H7 (cell line): ENCODE measurements at regions not wholly inside any gene's neighbourhood (a gene's known extent, or its start where the extent isn't known, plus 50 kb on each side); places are given as distances from the start of the nearest gene placed in this dataset.
"Not testable (repeated sequence)": the region's sequence is repeated elsewhere in the genome, so short reads cannot be mapped to it uniquely, and the experiment has no call there.

Experiments
- DNase-seq: peaks from one replicate; pipeline ENCODE4 v3.0.0; 2012
- H3K27me3 ChIP-seq: 2 replicates; pipeline ENCODE4 v1.6.0; 2011; ENCODE audit warnings: mild to moderate bottlenecking, low read length; ENCODE audit not compliant: control insufficient read depth, insufficient read depth
- H3K36me3 ChIP-seq: replicated peaks from 2 replicates; pipeline ENCODE4 v1.5.1; 2011; ENCODE audit warnings: low read length; ENCODE audit not compliant: control insufficient read depth, insufficient read depth
- H3K4me3 ChIP-seq: 2 replicates; pipeline ENCODE4 v1.5.1; 2011; ENCODE audit warnings: low read depth, mild to moderate bottlenecking, control low read depth, low read length, moderate library complexity; ENCODE audit not compliant: insufficient read depth

DNA sequence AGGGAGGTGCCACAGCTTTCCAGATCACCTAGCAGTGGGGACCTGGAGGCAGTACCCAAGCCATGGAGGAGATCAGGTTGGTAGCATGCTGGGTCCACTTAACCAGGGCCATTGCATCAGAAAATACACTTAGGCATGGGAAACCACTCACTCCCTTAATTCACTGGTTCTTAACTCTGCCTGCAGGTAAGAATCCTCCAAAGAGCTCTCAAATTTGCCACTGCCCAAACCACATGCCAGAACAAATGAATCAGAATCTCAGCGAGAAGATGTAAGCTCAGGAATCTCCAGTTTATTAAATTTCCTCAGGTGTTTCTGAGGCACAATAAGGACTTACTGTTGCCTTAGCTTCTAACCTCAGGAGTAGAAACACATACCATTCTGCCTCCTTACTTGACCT is 327.7 kb upstream of the RASGEF1B start:
- DNase-seq, result no peak
- Histone ChIP-seq H3K36me3 (no peaks in the 10 kb centered on the region), H3K4me3 (no peak overlapping the region), H3K27me3 (no peaks in the 10 kb centered on the region)

DNA sequence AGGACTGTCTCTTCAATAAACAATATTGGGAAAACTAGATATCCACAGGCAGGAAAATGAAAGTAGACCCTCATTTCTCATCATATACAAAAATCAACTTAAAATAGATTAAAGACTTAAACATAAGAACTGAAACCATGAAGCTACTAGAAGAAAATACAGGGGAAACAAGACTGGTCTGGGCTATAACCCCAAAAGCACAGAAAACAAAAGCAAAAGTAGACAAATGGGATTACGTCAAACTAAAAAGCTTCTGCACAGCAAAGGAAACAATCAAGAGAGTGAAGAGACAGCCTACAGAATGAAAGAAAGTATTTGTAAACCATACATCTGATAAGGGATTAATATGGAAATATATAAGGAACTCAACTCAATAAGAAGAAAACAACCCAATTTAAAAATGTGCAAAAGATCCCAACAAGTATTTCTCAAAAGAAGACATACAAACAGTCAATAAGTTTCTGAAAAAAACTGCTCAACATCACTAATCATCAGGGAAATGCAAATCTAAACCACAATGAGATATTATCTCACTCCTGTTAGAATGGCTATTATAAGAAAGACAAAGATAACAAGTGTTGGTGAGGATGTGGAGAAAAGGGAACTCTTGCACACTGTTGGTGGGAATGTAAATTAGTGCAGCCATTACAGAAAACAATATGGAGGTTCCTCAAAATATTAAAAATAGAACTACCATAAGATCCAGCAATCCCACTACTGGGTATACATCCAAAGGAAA is 325.3 kb upstream of the RASGEF1B start:
- no peak overlapping the region for H3K4me3 ChIP-seq
- DNase-seq, result no peak
- no peaks in the 10 kb centered on the region for H3K36me3 ChIP-seq
- no peaks in the 10 kb centered on the region for H3K27me3 ChIP-seq

- no peak for DNase-seq
- Histone ChIP-seq H3K36me3 (no peaks in the 10 kb centered on the region), H3K4me3 (no peak overlapping the region), H3K27me3 (no peaks in the 10 kb centered on the region)
Measured at GRCh38 chr4:81792521-81792920, 320.8 kb upstream of the RASGEF1B start.

GRCh38 chr4:81790477-81790876 is 318.8 kb upstream of the RASGEF1B start:
- H3K4me3 ChIP-seq, result no peak overlapping the region
- H3K27me3 ChIP-seq, result no peaks in the 10 kb centered on the region
- no peak for DNase-seq
- H3K36me3 ChIP-seq, result no peaks in the 10 kb centered on the region

- Histone ChIP-seq H3K36me3 (no peaks in the 10 kb centered on the region), H3K27me3 (no peaks in the 10 kb centered on the region), H3K4me3 (no peak overlapping the region)
- DNase-seq, result no peak
Measured at GRCh38 chr4:81789741-81790399, 318.2 kb upstream of the RASGEF1B start.

GRCh38 chr4:81789158-81789557 is 317.5 kb upstream of the RASGEF1B start:
- Histone ChIP-seq H3K27me3 (no peaks in the 10 kb centered on the region), H3K4me3 (no peak overlapping the region), H3K36me3 (no peaks in the 10 kb centered on the region)
- no peak for DNase-seq

DNA sequence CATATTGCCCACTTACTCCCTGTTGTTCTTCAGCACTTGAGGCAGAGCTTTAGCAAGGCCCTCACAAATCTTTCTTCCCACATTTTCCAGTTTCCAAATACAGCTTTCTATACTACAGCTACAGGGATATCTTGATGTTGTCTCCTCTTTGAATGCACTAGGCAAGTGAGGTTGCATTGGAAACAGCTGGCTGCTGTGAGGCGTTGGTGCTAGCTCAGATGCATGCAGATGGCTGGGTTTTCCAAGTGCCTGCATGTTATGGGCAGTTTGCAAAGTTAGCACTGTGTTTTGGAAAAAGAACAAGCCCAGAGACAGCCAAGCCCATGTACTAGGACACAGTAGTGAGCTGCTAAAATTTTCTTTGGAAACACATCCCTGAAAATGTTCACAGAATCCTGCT is 315.1 kb upstream of the RASGEF1B start:
- no peak for DNase-seq
- H3K36me3 ChIP-seq, result no peaks in the 10 kb centered on the region
- H3K27me3 ChIP-seq, result no peaks in the 10 kb centered on the region
- H3K4me3 ChIP-seq, result no peak overlapping the region

- Histone ChIP-seq H3K36me3 (no peaks in the 10 kb centered on the region), H3K4me3 (no peak overlapping the region), H3K27me3 (no peaks in the 10 kb centered on the region)
- DNase-seq, result no peak
Measured at GRCh38 chr4:81786063-81786763, 314.5 kb upstream of the RASGEF1B start.

DNA sequence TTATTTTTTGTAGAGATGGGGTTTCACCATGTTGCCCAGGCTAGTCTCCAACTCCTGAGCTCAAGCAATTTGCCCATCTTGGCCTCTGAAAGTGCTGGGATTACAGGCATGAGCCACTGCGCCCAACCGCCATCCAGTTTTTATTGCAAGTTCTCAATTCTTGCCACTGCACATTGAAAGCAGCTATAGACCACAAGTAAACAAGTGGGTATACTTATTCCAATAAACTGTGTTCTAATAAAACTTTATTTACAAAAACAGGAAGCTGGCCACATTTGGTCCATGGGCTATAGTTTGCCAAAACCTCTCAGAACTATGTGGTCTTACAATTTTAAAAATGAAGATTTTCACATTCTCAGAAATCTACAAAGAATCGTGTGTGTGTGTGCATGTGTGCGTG is 313.6 kb upstream of the RASGEF1B start:
- no peak overlapping the region for H3K4me3 ChIP-seq
- no peaks in the 10 kb centered on the region for H3K27me3 ChIP-seq
- no peak for DNase-seq
- H3K36me3 ChIP-seq, result no peaks in the 10 kb centered on the region

DNA sequence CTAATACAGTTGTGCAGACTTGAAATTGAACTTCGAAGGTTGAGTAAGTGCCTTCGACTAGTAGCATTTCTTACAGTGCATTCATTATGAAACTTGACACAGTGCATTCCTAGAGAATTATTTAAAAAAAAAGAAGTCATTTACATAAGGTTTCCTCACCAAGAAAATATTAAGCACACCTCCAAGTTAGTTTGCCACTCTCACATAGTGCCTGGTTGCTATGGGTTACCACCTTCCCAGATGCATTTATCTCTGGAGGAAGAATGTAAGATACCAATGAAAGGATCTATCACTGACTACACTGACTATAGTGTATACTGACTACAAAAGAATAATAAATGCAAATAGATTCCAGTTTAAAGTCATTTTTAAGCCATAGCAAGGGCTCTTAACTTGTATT is 311.9 kb upstream of the RASGEF1B start:
- Histone ChIP-seq H3K36me3 (no peaks in the 10 kb centered on the region), H3K27me3 (no peaks in the 10 kb centered on the region), H3K4me3 (no peak overlapping the region)
- no peak for DNase-seq

GRCh38 chr4:81781799-81782198 is 310.1 kb upstream of the RASGEF1B start:
- Histone ChIP-seq H3K4me3 (no peak overlapping the region), H3K27me3 (no peaks in the 10 kb centered on the region), H3K36me3 (no peaks in the 10 kb centered on the region)
- no peak for DNase-seq

GRCh38 chr4:81777718-81778117 is 306.0 kb upstream of the RASGEF1B start:
- DNase-seq, H3K36me3 ChIP-seq, H3K27me3 ChIP-seq, H3K4me3 ChIP-seq: not testable (repeated sequence)

DNA sequence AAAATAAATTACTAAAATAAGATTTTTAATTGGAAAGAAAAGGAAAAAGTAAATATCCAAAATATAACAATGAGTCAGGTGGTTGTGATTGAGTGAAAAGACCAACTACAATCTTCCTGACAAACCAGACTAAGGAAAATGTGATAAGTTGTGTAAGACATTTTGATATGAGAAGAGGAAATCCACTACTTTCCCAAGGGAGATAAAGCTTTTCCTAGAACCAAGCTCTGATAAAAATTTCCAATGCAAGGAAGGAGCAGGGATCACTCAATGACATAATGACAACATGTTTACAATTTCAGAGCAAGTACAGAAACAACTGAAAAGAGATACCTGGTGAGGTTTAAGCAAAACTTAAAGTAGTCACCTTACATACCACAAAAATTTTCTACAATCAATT is 305.1 kb upstream of the RASGEF1B start:
- H3K4me3 ChIP-seq, result no peak overlapping the region
- H3K36me3 ChIP-seq, result no peaks in the 10 kb centered on the region
- no peaks in the 10 kb centered on the region for H3K27me3 ChIP-seq
- no peak for DNase-seq

DNA sequence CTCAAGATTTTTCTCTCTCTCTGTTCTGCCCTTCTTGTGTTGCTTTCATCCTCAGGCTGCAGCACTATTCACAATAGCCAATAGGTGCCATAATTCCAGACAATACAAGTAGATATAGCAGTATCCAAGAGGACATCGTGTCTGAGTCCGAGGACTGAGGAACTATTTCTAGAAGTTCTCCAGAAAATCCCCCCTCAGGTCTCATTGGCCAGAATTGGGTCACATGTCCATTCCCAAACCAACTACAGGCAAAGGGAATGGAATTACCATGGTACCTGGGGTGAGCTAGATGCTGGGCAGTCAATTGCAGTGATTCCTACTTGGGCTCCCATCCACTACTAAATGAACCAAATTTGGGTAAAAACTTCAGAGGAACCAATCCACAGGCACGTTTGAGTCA is 301.9 kb upstream of the RASGEF1B start:
- no peak for DNase-seq

DNA sequence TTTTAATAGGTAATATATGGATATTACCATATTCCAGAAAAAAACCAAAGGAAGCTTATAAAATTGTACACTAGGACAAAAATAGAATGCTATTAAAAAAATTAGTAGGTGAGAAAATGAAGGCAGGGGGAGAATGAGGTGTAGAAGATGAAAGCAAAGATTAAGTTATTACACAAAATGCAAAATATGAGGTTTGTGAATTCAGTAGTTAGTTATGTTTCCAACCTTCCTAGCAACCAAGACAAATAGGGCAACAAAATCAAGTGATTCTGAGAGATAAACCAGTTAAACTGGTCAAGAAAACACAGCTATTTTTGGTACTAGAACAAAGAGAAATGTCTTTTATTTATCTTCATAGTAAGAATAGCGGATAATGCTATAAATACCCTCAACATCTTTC is 300.0 kb upstream of the RASGEF1B start:
- no peak for DNase-seq
- Histone ChIP-seq H3K4me3 (no peak overlapping the region), H3K36me3 (no peaks in the 10 kb centered on the region), H3K27me3 (no peaks in the 10 kb centered on the region)

More for the DNA sequence above, 301.9 kb upstream of the RASGEF1B start:
- no peaks in the 10 kb centered on the region for H3K27me3 ChIP-seq
- H3K36me3 ChIP-seq, result no peaks in the 10 kb centered on the region
- no peak overlapping the region for H3K4me3 ChIP-seq
